Superior temporal gyrus (tissue), 1 donor: ENCODE measurements at regions not wholly inside any gene's neighbourhood (a gene's known extent, or its start where the extent isn't known, plus 50 kb on each side); places are given as distances from the start of the nearest gene placed in this dataset.

Experiments used
- DNase-seq: peaks from one replicate; pipeline ENCODE4 v3.0.0-alpha.2; 2016; ENCODE audit errors: extremely low spot score

GRCh38 chr17:65366102-65366844, 195.2 kb downstream of the AXIN2 start:
- no peak for DNase-seq

- no peak for DNase-seq
These were observed 196.3 kb downstream of the AXIN2 start for GRCh38 chr17:65365169-65365568.

GRCh38 chr17:65364438-65364837, 197.0 kb downstream of the AXIN2 start:
- DNase-seq = no peak

DNA sequence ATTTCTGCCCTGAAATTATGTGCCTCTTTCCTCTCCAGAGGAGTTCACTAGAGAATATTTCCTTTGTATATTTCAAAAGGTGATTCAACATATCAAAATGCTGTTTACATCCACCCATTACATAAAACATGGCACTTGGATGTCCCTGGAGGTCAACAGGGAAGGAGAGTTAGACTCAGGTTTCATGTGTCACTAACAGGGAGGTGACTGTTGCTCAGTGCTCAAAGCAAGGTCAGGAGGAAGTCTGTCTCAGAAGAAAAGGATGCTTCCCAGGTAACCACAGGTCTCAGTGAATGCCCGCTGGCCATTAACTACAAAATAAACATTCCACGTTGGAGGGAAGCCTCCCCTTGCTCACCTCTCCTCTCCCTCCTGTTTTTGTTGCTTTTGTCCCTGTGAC, 198.6 kb downstream of the AXIN2 start:
- DNase-seq = no peak

- DNase-seq = no peak
These were observed 200.4 kb downstream of the AXIN2 start for GRCh38 chr17:65360961-65361552.

DNA sequence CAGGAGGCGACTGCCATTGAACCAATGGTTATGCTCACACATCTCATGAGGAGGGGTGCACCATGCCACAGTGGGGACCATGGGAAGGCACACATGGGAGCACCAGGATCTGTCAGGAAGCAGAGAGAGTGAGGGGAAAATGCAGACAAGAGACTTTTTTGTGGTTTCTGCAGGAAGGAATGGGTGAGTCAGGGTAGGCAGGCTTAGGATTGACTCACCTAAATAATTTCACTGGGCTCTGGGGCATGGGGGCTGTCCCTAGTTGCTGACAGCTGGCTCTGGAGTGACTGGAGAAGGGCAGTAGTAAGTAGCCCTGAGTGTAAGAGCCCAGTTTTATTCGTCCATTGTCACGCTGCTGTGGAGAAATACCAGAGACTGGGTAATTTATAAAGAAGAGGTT, 202.4 kb downstream of the AXIN2 start:
- DNase-seq = no peak

GRCh38 chr17:65356536-65356935, 204.9 kb downstream of the AXIN2 start:
- DNase-seq = no peak

DNA sequence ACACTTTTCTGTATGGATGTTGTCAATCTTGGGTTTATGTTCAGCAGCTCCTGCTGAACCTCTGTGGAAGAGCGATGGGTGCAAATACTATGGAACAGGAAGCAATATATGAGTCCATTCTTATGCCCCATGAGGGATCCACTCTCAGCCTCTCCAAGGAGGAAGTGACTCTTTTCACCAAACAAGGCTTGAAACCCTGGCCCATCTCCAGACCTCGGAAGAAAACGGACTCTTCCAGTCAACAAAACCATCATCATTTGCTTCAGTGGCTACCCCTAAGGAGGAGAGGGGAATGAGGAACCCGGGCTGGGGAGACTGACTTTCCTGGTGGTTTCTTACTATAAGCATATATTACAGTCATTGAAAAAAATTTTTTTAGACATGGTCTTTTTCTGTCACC, 206.2 kb downstream of the AXIN2 start:
- DNase-seq = no peak

DNA sequence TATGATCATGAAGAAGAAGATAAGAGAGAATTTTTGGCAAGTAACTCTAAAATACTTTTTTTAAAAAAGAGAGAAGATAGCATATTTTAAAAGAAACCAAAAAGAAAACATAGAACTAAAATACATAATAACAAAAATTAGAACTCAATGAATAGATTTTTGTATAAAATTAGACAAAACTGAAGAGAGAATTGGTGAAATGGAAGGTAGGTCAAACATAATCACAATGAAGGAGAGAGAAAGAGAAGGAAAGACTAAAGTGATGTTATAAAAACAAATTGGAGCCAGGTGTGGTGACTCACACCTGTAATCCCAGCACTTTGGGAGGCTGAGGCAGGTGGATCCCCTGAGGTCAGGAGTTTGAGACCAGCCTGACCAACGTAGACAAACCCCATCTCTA, 211.5 kb downstream of the AXIN2 start:
- DNase-seq = no peak

- DNase-seq = no peak
These were observed 209.0 kb downstream of the RGS9 start for GRCh38 chr17:65346166-65346565.

GRCh38 chr17:65345261-65346005, 208.3 kb downstream of the RGS9 start:
- DNase-seq = no peak

DNA sequence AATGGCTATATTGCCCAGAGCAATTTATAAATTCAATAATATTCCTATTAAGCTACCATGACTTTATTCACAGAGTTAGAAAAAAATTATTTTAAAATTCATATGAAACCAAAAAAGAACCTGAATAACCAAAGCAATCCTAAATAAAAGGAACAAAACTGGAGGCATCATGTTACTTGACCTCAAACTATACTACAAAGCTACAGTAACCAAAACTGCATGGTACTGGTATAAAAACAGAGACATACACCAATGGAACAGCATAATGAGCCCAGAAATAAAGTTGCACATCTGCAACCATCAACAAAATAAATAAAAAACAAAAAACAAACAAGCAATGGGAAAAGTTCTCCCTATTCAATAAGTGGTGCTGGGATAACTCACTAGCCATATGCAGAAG, 203.2 kb downstream of the RGS9 start:
- DNase-seq = no peak

DNA sequence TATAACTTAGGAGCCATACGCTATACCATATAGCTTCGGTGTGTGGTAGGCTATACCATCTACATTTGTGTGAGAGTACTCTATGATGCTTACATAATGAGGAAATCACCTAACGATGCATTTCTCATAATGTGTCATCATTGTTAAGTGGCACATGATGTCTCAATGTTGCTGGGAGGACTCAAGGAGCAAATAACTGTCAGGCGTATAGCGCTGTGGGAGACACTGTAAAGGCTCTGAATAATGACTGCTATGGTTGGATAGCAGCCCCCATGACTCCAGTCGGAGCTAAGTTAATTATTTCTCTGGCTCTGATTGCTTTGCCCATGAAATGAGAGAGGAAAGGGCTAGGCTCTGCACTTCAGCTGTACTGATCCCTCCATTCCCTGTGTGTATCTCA, 197.2 kb downstream of the RGS9 start:
- DNase-seq = no peak

DNA sequence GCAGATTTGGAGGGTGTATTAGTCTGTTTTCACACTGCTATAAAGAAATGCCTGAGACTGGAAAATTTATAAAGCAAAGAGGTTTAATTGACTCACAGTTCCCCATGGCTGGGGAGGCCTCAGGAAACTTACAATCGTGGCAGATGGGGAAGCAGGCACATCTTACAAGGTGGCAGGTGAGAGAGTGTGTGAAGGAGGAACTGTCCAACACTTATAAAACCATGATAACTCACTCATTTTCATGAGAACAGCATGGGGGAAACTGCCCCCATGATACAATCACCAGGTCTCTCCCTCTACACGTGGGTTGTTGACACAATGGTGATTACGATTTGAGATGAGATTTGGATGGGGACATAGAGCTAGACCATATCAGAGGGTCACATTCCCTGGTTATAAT, 195.6 kb downstream of the RGS9 start:
- no peak for DNase-seq

DNA sequence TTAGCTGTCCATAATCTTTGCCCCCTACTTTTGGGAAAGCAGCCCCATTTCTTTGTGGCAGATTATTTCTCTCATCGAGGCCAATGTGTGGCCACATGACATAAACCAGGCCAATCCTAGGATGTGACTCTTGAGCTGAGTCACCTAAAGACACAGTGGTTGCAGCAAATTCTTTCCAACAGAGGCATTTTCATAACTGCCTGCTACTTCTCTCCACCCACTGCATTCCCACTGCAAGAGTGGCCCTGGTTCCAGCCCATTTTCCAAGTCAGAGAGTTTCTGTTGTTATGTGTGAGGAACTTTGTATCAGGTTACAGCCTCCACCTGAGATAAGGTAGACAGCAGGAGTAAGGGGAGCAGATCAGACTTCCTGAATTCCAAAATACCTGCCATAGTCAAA, 195.2 kb downstream of the RGS9 start:
- DNase-seq = no peak

- DNase-seq = no peak
These were observed 191.4 kb downstream of the RGS9 start for GRCh38 chr17:65328567-65328966.

DNA sequence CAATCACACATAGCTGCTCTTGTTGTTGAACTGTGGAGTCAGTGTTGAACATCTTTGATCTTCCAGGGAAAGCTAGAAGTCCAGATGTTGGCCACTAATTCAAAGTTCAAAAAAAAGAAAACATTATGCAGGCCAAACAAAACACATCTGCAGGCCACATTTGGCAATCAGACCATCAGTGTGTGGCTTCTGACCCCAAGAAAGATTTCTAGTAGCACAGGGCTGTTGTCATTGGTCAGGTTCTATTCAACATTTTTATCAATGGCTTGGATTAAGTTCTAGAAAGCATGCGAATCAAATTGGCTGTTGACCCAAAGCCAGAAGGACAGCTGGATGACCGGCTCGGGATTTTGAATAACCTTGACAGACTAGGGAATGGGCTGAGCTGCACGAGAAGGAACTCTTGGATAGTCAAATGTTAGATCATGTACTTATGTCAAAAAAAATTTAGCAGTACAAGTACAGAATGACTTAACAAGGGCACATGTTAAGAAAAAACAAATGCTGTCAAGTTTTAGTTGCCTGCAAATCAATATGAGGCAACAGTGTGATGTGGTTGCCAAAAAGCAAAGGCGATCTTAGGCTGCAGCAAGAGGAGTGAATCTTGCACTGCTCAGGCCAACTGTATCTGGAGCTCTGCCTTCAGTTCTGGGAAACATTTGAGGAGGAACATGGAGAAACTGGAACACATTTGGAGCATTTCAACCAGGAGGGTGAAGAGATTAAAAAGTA, 187.6 kb downstream of the RGS9 start:
- DNase-seq = no peak

GRCh38 chr17:65323049-65323448, 185.9 kb downstream of the RGS9 start:
- no peak for DNase-seq

DNA sequence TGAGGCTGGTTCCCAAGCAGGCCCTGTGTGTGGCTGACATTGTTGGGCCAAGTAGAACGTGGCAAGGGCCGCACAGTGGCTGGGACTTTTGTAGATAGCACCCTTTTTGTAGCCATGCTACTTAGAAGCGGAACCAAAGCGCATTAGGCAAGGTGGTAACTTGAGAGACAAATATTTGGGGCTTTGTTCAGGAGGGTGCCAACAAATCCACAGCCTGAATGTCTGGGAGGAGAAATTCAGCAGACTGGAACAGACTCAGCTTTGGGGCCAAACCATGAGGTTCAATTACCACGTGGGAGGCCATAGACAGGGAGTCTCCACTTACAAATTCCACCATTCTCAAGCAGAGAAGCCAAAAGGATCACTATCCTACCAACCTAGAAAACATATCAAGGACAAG, 183.7 kb downstream of the RGS9 start:
- no peak for DNase-seq

GRCh38 chr17:65314212-65314611, 177.0 kb downstream of the RGS9 start:
- no peak for DNase-seq

GRCh38 chr17:65312718-65313377, 175.7 kb downstream of the RGS9 start:
- no peak for DNase-seq

DNA sequence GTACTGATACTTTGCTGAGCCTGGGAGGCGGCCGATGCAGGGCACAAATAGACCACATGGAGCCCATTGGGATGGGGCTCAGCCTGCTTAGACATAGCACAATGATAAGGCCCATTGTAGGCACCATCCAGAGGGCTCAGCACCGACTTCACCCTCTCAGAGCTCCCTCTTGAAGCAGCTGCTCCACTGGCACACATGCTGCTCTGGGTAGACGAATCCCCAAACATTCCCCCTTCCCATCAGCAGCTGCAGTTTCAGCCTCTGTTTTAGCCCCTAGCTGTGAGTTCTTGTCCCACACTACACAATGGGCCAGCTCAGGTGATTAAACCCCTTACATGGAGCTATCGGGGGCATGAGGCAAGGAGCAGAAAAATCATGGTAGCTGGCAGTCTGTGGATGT, 174.1 kb downstream of the RGS9 start:
- DNase-seq = no peak
